NCI-H1694 (cell line): ENCODE measurements at regions not wholly inside any gene's neighbourhood (a gene's known extent, or its start where the extent isn't known, plus 50 kb on each side); places are given as distances from the start of the nearest gene placed in this dataset.
"Not testable (repeated sequence)": the region's sequence is repeated elsewhere in the genome, so short reads cannot be mapped to it uniquely, and the experiment has no call there.

Experiments
- DNase-seq: peaks from one replicate; lab custom pipeline; 2025; lab: John Stamatoyannopoulos, UW

DNA sequence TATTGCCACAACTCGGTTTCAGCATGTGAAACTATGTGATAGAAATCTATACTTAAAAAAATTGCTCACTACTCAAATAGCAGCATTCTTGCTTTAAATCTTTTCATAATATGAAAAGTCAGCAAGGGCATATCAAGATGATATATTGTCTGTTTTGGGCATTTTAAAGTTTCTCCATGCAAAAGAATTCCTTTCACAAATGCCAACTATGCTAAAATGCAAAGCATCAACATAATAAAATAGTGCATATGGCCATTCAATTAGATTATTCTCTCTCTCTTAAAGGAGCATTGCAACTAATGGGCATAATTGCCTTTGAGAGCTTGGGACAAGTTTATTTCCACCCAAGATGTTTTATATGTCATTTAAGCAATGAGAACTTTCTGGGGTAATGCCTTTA lies 475.1 kb downstream of the ZPLD1 start:
- DNase-seq = no peak

DNA sequence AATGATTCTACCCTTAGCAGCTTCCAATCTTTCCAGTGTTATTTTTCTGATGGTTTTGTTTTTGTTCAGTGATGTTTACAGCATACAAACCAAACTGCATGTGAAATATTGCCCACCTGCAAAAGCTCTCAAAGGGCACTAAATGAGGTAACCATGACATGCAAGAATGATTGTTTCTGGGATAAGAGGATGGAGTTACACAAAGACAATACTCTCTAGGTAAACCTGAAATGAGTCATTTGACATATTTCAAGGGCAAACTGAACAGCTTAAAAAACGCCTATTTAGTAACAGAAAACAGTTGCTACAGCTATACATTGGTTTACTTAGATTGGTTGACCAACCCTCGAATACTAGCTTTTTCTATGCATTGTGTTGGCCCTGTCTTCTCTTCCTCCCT lies 481.7 kb downstream of the ZPLD1 start:
- DNase-seq = no peak

DNA sequence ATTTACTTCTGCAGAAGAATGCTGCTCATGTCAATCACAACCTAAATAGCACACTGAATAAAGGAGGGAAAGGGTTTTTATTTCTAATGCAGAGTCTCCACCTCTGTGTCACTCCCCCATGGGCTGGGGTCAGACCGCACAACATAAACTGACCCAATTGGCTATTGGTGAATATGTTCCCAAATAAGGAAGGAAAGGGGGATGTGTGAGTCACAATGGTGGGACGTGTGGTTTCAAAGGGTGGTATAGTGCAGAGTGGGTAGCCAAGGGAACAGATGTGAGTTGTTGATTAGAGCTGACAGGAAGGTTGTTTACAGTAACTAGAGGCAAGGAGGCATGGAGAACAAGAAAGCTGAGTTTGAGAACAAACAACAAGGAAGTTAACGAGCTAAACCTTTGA lies 491.8 kb downstream of the ZPLD1 start:
- no peak for DNase-seq

DNA sequence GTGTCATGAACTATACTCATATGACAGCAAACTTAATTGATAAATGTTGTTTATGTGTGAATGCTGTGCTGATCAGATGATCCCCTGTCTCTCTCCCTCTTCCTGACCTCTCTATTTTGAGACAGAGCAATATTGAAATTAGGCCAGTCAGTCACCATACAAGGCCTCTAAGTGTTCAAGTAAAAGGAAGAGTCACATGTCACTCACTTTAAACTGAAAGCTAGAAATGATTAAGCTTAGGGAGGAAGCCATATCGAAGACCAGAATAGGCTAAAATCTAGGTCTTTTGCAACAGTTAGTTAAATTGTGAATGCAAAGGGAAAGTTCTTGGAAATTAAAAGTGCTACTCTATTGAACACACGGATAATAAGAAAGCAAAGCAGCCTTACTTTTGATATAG lies 498.6 kb downstream of the ZPLD1 start:
- DNase-seq = no peak

DNA sequence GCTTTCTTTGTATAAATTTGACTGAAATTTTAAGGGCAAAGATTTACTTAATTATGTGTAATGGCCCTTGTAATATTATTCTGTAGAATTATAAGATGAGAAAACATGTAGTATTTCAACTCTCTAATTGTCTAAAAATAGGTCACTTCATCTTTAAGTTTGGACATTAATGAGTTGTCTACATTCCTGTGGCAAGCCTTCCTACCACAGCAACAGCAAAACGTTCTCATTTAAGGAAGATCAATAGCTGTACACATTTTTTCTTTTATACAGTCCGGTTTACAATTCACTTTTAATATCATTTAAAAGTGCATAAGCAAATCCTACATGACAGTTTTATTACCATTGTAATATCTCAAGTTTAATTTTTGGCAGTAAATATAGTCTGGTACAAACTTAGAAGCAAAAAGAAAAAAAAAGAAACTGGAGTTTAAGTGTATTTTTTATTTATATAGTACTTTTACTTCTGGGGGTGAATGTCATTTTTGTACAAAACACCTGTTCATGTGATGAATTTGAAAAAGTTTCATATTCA lies 501.8 kb downstream of the ZPLD1 start:
- no peak for DNase-seq

DNA sequence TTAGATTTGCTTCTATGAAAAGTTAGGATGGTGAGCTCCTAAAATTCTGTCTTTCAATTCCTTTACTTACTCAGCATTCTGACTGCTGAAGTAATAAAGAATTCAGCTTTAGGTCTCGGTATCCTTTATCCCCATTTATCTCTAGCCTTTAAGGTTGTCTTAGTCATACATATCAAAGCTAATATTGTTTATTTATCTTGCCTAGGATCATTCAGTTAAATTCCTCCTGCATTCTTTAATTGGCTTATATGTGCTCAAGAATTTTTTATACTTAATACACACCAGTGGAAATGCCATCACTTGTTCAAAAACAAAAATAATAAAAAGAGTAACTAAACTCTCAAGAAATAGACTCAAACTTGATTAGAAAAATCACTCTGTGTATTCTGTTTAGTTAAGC lies 507.0 kb downstream of the ZPLD1 start:
- no peak for DNase-seq

DNA sequence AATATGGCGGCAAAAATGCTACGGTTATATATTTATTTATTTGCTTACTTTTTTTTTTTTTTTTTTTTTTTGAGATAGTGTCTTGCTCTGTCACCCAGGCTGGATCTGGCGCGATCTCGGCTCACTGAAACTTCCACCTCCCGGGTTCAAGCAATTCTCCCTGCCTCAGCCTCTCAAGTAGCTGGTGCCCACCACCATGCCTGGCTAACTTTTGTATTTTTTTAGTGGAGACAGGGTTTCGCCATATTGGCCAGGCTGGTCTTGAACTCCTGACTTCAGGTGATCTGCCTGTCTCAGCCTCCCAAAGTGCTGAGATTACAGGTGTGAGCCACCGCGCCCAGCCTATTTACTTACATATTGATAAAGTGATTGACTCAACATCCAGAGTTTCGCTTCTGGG lies 511.6 kb downstream of the ZPLD1 start:
- not testable (repeated sequence) for DNase-seq

DNA sequence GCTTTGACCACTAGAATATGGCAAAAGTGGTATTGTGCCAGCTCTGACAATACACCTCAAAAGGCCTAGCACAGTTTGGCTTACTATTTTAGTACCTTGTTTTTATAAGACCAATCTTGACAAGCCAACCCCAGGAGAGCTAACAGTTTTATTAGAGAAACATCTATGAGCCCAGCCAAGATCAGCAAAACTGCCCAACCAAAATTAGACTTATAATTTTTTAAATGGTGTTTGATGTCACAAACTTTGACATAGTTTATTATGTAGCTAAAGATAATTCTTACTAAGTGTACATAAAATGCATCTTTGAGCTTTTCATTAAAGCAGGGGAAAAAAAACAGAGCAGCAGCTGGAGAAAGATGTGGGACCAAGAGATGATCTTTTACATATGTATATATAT lies 537.5 kb downstream of the ZPLD1 start:
- DNase-seq = no peak

DNA sequence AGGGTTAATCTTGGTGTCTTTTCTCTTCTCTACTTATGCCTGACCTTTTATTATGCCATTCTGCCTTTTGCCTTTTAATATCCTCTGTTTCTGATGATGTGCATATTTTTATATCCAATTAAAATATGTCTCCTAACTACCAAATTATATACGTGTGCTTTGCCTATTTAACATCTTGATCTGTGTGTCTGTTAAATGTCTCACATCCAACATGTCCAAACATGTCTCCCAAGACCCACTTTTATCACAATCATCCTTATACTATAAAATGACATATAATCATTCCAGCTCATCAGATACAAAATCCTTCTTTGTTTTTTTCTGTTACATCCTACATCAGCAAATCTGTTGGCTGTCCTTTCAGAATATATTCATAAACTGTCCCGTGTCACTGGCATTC lies 539.5 kb downstream of the ZPLD1 start:
- DNase-seq = no peak

DNA sequence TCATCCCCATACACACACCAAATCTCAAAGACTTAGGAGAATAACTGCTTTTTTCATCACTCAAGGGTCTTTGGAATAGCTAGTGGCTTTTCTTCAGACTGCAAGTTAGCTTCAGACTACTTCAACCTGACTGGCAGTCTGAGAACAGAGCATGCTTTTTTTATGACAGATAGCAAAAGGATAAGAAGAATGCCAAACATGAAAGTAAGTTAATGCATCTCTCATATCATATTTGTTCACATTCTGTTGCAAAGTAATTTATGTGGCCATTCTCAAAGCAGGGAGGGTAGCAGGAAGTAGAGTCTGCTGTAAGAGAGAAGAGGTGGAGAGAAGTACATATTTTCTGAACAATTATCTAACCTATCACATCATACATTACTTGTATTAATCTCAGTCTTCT lies 544.4 kb downstream of the ZPLD1 start:
- no peak for DNase-seq

DNA sequence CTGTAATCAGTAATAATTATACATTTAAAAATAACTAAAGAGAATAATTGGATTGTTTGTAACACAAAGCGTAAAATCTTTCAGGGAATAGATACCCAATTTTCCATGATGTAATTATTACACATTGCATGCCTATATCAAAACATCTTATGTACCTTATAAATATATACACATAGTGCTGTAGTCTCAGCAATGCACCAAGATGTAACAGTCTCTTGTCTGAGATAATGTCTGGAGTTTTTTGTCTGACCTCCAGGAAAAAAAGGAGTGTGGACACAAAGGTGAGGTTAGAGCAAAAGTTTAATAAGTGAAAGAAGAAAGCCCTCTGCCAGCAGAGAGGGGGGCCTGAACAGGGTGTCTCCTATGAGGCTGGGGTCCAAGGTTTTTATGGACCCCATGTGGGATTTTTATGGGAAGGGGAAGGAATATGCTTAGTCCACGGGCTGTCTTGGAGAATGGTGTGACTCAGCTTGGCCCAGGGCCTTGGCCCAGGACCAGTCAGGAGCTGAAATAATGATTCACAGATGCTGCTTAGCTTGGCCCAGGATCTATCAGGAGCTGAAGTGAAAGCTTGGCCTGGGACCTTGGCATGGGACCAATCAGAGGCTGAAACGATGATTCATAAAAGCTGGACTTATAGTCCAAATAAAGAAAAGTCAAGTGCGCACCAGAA lies 545.0 kb downstream of the ZPLD1 start:
- DNase-seq = no peak

DNA sequence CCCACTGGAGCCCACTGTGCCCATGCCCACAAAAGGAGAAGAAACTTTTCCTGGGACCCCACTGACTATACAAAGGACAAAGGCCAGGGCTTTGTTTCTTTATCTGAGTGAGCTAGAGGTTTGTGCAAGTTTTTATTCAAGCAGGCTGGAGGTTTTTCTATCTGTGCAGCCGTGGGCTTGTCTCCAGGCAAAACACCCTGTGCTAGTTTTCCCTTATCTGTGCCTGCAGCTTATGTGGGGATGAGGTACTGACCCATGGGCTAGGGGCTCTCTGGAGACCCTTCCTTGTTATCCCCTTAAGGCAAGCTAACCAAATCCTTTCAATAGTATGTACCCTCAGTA lies 545.5 kb downstream of the ZPLD1 start:
- DNase-seq = no peak

DNA sequence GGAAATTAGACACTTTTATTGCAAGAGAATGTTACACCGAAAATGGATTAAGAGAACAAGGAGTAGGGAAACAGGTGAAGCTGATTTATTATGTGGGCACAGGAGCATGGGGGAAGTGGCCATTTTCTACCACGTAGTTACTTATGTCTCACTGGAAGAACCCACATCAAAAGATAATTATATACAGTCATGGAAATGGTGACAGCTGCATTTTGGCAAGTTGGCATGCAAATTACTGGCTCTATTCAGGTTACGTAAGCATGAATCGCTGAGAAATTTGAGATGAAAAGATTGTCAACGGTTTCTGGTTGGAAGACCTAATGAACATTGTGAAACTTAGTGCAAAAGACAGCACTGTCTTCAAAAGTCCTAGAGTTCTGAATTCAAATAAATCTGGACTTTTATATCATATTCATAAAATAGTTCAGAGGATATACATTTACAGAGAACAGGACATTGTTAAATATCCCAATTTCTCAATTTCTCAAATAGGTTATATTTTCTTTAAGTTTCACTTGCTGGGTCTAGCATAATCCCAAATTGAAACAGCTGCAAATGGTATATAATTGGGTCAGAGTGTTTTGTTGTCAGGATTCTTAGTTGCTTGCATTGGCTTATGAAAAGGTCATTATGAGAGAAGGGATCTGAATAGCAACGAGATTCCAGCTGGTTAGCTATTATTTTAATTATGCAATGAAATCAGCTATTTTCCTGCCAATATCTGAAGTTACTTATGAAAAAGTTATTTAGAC lies 567.8 kb downstream of the ZPLD1 start:
- no peak for DNase-seq

DNA sequence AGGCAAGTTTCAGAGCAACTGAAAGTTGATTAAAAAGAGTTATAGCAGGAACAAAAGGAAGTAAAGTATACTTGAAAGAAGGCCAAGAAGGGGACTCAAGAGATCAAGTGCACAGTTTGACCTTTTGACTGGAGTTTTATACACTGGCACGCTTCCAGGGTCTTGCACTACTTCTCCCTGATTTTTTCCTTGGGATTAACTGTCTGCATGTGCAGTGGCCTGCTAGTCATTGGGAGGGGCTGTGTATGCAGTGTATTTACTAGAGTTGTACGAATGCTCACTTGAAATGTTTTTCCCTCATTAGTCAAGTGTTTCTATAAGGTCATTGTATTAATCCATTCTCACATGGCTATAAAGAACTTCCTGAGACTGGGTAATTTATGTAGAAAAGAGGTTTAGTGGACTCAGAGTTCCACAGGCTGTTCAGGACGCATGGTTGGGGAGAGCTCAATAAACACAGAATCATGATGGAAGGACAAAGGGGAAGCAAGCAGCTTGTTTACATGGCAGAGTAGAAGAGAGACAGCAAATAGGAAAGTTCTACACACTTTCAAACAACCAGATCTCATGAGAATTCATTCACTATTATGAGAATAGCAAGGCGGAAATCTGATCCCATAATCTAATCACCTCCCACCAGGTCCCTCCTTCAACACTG lies 571.8 kb downstream of the ZPLD1 start:
- DNase-seq = no peak

DNA sequence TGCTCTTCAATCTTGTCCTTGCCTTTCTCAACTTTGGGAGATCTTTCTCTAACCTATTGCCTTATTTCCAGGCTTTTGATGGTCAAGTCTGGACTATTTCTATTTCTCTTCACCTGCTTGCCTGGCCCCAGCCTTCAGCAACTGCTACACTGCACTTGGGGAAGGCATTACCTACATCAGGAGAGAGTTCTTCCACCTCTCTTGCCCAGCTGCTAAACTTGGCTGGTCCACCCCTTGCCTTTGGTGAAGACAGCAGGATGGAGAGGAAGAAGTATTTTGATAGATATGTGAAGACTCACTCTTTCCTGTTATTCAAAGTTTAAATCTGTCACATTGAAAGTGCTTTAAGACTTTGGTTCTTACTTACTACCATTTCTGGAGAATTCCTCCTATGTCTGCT lies 574.8 kb downstream of the ZPLD1 start:
- no peak for DNase-seq

DNA sequence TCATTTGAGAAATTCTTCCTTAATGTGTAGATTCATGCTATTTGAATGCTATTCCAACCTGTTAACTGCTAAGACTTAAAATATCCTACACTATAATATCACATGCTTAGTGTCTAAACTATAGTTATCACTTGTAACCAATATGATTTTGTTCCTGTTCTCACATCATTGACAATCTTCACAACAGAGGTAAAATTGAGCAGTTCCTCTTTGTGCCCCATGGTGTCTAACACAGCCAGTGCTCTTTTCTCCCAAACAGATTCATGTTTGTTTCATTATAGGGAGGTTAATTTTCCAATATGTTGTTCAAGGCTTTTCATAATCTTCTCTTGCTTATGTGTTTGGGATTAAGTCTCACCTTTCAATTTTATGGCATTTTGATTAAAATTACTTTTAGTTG lies 591.1 kb downstream of the ZPLD1 start:
- DNase-seq = no peak

DNA sequence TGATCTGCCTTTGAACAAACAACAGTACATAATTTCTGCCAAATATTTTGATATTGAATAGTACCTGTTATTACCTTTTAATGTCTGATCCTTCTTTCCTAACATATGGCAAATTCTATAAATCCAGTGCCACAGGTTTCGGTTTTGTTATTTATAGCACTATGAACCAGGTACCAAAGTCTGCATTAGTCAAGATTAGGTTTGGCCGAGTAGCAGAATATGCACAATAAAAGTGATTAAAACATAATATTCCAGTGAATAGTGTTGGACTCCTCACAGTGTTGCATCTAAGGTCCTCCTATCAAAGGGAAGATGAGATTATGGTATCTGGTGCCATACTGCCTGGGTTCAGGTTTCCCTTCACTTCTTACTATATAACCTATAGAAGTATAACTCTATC lies 599.0 kb downstream of the ZPLD1 start:
- no peak for DNase-seq

DNA sequence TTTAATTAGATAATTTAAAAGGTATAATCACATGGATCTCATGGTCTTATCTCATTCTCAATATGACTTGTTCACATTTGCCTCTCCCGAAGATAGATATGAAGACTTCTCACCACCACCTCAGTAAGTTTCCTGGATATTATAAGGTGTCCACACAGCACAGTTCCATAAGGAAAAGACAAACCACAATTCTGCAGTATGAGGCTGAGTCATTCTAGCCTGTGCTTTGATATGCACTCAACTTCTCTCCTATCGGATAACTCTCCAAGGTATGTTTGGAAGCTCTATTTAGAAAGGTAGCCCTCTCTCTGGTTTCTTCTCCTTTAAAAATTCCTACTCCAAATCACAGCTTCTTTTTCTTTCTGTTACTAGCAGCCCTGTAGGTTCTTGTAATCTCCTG lies 612.8 kb downstream of the ZPLD1 start:
- DNase-seq = no peak

DNA sequence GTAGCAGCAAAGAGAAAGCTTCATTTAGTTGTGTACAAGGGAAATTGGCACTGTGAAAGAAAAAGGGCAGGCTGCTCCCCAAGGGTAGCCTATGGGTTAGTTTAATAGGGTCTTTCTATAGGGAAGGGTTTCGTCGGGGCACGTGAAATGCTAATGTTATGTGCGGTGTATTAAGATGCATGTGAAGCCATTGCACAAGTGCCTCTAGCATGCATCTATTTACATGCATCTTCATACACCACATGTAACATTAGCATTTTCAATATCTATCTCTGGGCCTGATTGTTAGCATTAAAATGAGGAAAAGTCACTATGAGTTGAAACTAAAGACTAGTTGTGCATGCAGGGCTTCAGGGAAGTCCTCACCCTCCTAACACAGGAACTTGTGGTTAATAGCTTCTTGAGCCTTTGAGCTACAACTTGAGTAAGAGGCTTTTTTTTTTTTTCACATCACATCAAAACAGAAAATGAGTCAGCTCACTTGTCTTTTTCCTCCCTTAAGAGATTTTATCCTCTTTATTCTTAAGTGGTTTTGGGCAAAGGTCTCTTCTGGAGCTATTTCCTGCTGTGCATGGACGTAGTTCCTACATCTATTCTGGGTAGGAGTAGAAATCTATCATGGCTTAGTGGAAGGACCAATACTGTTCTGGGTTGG lies 613.4 kb downstream of the ZPLD1 start:
- no peak for DNase-seq

DNA sequence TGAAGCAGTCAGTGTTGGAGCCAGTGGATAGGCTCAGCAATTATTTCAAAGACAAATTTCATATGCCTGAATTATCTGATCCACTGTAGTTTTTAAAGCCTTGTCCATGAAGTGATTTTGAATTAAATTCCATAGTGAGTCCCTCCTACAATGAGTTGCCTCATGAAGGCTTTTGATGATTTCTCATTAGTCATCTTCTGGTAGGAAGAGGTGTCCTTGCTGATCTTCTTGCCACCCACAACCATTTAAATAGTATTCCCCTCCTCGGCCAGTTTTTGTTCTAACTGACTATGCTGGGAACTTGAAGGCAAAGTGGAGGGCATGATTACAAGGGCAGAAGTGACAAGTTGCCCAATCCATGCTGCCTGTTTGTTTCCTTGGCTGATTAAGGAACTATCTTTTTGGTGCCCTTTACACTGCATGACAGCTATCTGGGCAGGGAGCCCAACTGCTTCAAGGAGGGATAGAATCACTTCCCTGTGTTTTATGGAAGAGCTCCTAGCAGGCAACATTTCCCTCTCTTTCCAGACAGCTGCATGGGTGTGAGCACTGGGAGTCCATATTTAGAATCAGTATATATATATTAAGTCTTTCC lies 617.5 kb downstream of the ZPLD1 start:
- DNase-seq = no peak

DNA sequence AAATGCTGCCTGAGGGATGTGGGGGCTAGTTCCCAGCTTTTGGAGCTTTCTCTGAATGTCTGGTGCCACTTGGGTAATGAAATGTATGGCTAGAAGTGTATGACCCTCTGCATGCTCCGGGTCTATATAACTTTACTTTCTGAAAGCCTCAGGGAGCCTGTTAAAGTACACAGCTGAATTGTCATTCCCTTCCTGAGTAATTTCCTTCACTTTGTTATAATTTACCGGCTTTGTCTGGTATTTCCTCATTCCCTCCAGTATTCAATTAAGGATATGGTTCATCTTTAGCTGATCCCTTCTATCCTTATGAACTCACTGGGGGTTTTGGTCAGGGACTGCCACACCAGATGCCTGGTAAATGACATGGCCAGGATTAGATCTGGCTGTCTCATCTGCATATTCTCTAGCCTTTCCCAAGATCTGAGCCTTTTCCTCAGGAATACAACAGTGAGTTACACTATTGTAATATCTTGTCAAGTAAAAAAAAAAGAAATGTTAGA lies 620.3 kb downstream of the ZPLD1 start:
- DNase-seq = no peak

DNA sequence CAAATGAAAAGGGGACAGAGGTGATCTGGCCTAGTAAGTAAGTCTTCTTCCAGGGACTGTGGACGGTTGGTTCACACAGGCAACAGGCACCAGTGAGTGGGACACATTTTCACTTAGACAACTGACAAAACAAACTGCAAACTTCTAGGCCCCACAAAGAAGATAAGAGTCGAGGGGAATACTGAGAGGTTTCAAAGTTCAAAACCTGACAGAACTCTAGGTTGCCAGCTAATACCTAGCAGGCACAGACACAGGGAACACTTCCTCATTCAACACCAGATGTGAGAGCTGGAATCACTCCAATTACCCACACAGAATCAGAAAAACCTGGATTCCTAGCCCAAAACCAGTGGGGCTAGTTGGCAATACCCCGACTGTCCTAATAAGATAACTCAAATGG lies 621.7 kb downstream of the ZPLD1 start:
- no peak for DNase-seq
